ENCODE measurements at regions not wholly inside any gene's neighbourhood (a gene's known extent, or its start where the extent isn't known, plus 50 kb on each side); places are given as distances from the start of the nearest gene placed in this dataset.

- TF ChIP-seq, protein P1, sequence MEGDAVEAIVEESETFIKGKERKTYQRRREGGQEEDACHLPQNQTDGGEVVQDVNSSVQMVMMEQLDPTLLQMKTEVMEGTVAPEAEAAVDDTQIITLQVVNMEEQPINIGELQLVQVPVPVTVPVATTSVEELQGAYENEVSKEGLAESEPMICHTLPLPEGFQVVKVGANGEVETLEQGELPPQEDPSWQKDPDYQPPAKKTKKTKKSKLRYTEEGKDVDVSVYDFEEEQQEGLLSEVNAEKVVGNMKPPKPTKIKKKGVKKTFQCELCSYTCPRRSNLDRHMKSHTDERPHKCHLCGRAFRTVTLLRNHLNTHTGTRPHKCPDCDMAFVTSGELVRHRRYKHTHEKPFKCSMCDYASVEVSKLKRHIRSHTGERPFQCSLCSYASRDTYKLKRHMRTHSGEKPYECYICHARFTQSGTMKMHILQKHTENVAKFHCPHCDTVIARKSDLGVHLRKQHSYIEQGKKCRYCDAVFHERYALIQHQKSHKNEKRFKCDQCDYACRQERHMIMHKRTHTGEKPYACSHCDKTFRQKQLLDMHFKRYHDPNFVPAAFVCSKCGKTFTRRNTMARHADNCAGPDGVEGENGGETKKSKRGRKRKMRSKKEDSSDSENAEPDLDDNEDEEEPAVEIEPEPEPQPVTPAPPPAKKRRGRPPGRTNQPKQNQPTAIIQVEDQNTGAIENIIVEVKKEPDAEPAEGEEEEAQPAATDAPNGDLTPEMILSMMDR (conservative IDR thresholded peaks at IDR 0.05; ENCODE audit: low read length) = no peak
- no peak for TF ChIP-seq EZH2phosphoT487 (IDR thresholded peaks at IDR 0.05; ENCODE audit: borderline replicate concordance, low read depth, low read length)
Measured at GRCh38 chr2:41078341-41078740, 626.5 kb upstream of the SLC8A1 start.
